Osteoblast (primary cell): ENCODE measurements at regions not wholly inside any gene's neighbourhood (a gene's known extent, or its start where the extent isn't known, plus 50 kb on each side); places are given as distances from the start of the nearest gene placed in this dataset.

Source experiments
- DNase-seq: peaks from one replicate; pipeline ENCODE4 v3.0.0; 2011; ENCODE audit warnings: low spot score, mixed read lengths; ENCODE audit not compliant: insufficient read length; ENCODE audit errors: missing footprints
- H2AFZ ChIP-seq: 2 replicates; pipeline ENCODE4 v1.6.0; 2011; ENCODE audit warnings: mild to moderate bottlenecking, low read length
- H3K27ac ChIP-seq: 2 replicates; pipeline ENCODE4 v1.5.1; 2011; ENCODE audit warnings: mild to moderate bottlenecking, low read depth, low read length, moderate library complexity
- H3K27me3 ChIP-seq: 2 replicates; pipeline ENCODE4 v1.6.0; 2012; ENCODE audit warnings: mild to moderate bottlenecking, control low read depth, inconsistent platforms, low read length, moderate library complexity; ENCODE audit not compliant: insufficient read depth
- H3K36me3 ChIP-seq: 2 replicates; pipeline ENCODE4 v1.5.1; 2011; ENCODE audit warnings: mild to moderate bottlenecking, low read length, control low read depth, moderate library complexity; ENCODE audit not compliant: insufficient read depth
- H3K4me1 ChIP-seq: 2 replicates; pipeline ENCODE4 v1.5.1; 2011; ENCODE audit warnings: mild to moderate bottlenecking, low read length, control low read depth, moderate library complexity; ENCODE audit not compliant: insufficient read depth
- H3K4me2 ChIP-seq: 2 replicates; pipeline ENCODE4 v1.6.0; 2011; ENCODE audit warnings: mild to moderate bottlenecking, low read length; ENCODE audit not compliant: insufficient read depth
- H3K4me3 ChIP-seq: fragments of 200-600 bp; sonication (generic); 3 replicates; pipeline ENCODE4 v1.5.1; 2012; ENCODE audit warnings: mild to moderate bottlenecking, low read length, inconsistent platforms; ENCODE audit not compliant: insufficient read depth
- H3K79me2 ChIP-seq: 2 replicates; pipeline ENCODE4 v1.6.0; 2012; ENCODE audit warnings: mild to moderate bottlenecking, low read length, control low read depth, inconsistent platforms; ENCODE audit not compliant: insufficient read depth
- H3K9me3 ChIP-seq: 2 replicates; pipeline ENCODE4 v1.5.1; 2011; ENCODE audit warnings: low read depth, low read length, control low read depth
- H4K20me1 ChIP-seq: 2 replicates; pipeline ENCODE4 v1.6.0; 2012; ENCODE audit warnings: mild to moderate bottlenecking, low read length, control low read depth; ENCODE audit not compliant: insufficient read depth
- TF ChIP-seq, protein P1 (sequence below): IDR thresholded peaks from 2 replicates; pipeline ENCODE4 v1.5.1; 2011; ENCODE audit warnings: mild to moderate bottlenecking, low read depth, low read length, moderate library complexity; ENCODE audit errors: extremely low read depth

DNA sequence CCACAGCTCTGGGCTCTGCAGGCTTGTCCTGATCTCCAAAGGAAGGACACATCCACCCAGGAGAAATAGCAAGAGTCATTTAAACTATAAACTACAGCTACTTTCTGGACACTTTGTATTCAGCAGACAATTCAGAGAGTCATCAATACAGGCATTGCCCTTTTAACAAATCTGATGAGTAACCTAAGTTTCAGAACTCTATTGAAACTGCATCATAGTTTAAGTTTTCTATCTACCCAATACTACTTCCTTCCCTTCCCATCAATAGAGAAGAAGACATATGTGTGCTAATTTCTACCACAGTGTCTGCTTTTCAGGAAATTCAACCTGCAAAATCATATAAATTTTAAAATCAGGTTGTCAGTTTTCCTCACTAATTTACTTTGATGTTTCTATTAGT, 736.5 kb downstream of the IGSF11 start:
- Histone ChIP-seq H3K4me3 (no peak overlapping the region), H2AFZ (no peak overlapping the region), H3K4me2 (no peak overlapping the region), H4K20me1 (no peaks in the 10 kb centered on the region), H3K36me3 (no peaks in the 10 kb centered on the region), H3K27me3 (no peaks in the 10 kb centered on the region), H3K4me1 (no peaks in the 10 kb centered on the region), H3K79me2 (no peaks in the 10 kb centered on the region), H3K9me3 (no peaks in the 10 kb centered on the region), H3K27ac (no peak overlapping the region)
- no peak for DNase-seq
- TF ChIP-seq, protein P1, sequence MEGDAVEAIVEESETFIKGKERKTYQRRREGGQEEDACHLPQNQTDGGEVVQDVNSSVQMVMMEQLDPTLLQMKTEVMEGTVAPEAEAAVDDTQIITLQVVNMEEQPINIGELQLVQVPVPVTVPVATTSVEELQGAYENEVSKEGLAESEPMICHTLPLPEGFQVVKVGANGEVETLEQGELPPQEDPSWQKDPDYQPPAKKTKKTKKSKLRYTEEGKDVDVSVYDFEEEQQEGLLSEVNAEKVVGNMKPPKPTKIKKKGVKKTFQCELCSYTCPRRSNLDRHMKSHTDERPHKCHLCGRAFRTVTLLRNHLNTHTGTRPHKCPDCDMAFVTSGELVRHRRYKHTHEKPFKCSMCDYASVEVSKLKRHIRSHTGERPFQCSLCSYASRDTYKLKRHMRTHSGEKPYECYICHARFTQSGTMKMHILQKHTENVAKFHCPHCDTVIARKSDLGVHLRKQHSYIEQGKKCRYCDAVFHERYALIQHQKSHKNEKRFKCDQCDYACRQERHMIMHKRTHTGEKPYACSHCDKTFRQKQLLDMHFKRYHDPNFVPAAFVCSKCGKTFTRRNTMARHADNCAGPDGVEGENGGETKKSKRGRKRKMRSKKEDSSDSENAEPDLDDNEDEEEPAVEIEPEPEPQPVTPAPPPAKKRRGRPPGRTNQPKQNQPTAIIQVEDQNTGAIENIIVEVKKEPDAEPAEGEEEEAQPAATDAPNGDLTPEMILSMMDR, result no peak

DNA sequence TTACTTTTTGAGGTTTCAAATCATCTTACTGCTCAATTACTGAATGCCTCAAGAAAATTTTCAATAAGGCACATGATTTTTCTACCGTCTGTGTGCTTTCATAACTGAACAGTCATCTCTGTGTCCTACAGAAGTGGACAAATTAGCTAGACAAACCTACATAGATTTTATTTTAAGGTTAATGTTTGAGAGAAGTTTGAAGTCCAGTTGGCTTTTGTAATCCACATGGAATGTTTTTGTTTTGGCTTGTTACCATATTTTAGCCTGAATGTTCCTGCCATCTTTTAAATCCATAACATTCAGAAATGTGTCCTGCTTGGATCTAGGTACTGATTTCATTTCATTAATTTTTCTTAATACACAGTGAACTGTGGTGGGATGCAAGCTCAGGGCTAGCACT, 730.1 kb downstream of the IGSF11 start:
- H3K4me3 ChIP-seq, result no peak overlapping the region
- H3K27ac ChIP-seq, result no peak overlapping the region
- TF ChIP-seq, protein P1, result no peak
- no peaks in the 10 kb centered on the region for H3K4me1 ChIP-seq
- no peaks in the 10 kb centered on the region for H3K9me3 ChIP-seq
- no peaks in the 10 kb centered on the region for H3K36me3 ChIP-seq
- no peak overlapping the region for H2AFZ ChIP-seq
- no peaks in the 10 kb centered on the region for H3K79me2 ChIP-seq
- H4K20me1 ChIP-seq, result no peaks in the 10 kb centered on the region
- H3K27me3 ChIP-seq, result no peaks in the 10 kb centered on the region
- H3K4me2 ChIP-seq, result no peak overlapping the region
- DNase-seq, result no peak

DNA sequence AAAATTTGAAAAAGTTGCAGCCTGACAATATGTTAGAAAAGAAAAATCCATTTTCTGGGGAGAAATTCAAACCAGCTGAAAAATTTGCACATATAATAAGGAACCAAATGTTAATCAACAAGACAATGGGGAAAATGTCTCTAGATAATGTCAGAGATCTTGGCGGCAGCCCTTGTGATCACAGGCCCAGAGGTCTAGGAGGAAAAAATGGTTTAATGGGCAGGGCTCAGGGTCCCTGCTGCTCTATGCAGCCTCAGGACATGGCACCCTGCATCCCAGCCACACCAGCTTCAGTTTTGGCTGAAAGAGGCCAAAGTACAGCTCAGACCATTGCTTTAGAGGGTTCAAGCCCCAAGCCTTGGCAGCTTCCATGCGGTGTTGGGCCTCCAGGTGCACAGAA, 701.9 kb downstream of the IGSF11 start:
- no peak overlapping the region for H3K4me2 ChIP-seq
- DNase-seq, result no peak
- no peaks in the 10 kb centered on the region for H3K9me3 ChIP-seq
- H2AFZ ChIP-seq, result no peak overlapping the region
- H3K36me3 ChIP-seq, result no peaks in the 10 kb centered on the region
- H3K27me3 ChIP-seq, result no peaks in the 10 kb centered on the region
- TF ChIP-seq, protein P1, result no peak
- H3K79me2 ChIP-seq, result no peaks in the 10 kb centered on the region
- H4K20me1 ChIP-seq, result no peaks in the 10 kb centered on the region
- no peak overlapping the region for H3K27ac ChIP-seq
- no peak overlapping the region for H3K4me3 ChIP-seq
- H3K4me1 ChIP-seq, result no peaks in the 10 kb centered on the region

DNA sequence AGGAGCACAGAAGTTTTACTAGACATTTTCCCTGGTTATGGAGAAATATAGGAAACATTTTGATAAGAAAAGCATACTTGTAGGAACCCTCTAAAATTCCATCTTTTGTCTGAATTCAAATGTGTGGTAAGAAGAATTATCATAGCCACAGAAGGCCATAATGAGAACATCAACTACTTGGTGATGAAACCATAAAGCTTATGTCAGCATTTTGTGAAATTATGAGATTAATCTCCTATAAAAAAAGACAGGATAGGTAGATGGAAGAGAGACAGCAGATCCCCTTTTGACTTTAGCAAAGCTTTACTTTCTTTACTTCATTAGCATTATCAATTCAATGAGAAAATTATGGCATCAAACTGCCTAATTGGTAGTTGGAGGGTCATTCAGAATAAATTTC, 697.0 kb downstream of the IGSF11 start:
- H3K79me2 ChIP-seq, result no peaks in the 10 kb centered on the region
- TF ChIP-seq, protein P1, result no peak

More for the DNA sequence above, 697.0 kb downstream of the IGSF11 start:
- no peak overlapping the region for H3K27ac ChIP-seq
- DNase-seq, result no peak
- no peaks in the 10 kb centered on the region for H3K4me1 ChIP-seq
- H2AFZ ChIP-seq, result no peak overlapping the region
- H3K4me3 ChIP-seq, result no peak overlapping the region
- H3K9me3 ChIP-seq, result peaks cover 3% of the 10 kb centered on the region
- H3K4me2 ChIP-seq, result no peak overlapping the region
- no peaks in the 10 kb centered on the region for H3K36me3 ChIP-seq
- no peaks in the 10 kb centered on the region for H4K20me1 ChIP-seq
- no peaks in the 10 kb centered on the region for H3K27me3 ChIP-seq
